A204.1 (cell line): ENCODE measurements at regions not wholly inside any gene's neighbourhood (a gene's known extent, or its start where the extent isn't known, plus 50 kb on each side); places are given as distances from the start of the nearest gene placed in this dataset.
A peak's percentile ranks its signal among the peaks of the same experiment; 100 is the strongest.

ENCODE experiments used
- FAIRE-seq: peaks from 2 replicates; lab custom pipeline; 2012; peaks lifted over from hg19 to GRCh38; lab: Jason Lieb, UNC

DNA sequence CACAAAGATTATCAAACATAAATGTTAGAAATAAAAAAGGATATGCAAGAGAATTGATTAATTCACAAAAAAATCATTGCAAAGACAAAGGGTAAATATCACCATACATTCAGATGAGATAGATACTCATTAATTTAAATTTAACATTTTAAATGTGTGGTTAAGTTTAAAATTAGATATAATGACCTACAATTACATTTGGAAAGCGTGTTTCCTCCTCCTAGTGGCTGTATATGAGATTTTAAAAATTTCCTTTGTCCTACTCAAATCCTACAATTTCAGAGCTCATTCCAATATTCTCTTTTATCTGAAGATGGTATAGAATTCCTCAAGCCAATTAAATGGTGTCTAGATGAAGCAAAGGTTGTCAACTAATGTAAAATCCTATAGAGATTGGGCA, 169.2 kb upstream of the CDH8 start:
- FAIRE-seq: peak; percentile 83

DNA sequence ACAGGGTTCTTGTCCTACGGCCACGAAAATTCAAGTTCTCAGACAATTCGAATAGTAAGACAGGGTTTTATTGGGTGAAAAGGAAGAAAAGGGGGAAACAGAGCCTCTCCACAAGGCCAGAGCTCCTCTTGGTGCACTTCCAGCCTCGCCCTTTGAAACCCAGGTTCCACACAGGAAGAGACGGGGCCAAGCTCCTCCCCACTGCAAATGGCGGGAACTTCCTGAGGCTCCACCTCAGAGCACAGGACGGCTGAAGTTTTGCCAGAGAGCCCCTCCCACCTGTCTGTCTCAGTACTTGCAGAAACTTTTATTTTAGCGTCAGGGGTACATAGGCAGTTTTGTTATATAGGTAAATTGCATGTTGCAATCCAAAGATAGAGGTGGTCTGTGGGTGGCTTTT, 165.7 kb upstream of the CDH8 start:
- FAIRE-seq: no peak

DNA sequence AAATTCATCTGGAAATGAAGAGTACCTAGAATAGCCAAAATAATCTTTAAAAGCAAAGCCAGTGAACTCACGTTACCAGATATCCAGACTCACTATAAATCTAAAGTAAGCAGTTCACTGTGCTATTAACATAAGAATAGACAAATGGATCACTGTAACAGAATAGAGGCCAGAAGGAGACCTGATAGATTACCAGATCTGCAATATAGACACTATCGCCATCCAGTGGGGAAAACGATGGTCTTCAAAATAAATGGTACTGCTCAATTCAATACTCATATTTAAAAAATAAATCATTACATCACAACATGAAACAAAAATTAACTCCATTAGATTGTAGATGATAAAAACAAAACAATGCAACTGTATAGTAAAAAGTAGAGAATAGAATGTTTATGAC, 158.6 kb upstream of the CDH8 start:
- no peak for FAIRE-seq

DNA sequence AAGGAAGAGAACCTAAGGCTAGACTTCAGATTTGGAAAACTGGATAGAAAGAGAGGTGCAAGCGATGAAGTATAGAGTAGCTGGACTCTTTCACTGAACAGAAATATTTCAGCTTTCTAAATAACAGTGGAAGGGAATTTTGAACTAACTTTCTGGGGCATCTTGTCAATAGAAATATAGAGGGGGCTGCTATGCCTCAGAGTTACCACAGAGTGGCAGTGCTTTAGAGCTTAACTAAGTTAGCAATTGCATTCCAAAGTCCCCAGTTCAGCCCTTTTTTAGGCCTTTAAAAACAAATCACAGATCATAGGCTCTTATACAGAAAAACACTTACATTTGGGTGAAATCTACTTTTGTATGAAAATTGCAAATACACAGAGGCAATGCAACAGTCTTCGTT, 154.2 kb upstream of the CDH8 start:
- peak; percentile 16 for FAIRE-seq

DNA sequence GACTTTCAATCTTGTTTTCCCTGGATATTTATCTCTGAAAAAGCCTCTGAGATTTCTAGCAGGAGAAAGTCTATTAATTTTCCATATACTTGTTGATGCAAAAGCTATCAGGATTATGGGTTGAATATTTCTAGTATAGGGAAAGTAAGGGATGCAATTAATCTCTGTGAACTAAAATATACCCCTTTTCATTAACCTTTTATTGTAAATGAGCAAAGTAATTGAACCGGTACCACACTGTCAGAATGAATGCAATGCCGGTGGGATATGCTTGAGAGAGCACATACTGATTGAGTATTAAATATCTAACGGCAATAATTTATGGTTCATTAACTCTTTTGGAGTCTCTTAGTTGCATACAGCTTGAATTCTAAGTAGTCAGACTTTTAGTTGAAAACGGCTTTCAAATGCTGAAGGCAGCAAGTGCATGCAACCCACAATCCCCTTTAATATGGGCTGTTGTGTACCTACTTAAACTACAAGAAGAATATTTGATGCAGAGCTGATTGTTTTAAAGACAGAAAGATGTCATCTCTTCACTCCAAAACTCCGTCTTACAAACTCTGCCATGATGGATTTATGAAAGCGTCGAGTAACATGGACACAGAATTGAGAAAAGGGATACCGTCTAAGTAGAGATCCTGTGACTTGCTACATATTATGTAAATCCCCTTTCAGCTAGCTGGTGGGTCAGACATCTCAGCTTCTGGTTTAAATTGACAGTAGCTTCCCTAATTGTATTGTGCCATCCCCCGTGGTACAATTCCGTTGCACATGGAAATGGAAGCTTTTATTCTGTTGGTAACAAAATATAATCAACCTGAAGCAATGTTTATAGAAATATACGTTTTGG, 141.3 kb upstream of the CDH8 start:
- FAIRE-seq: no peak

DNA sequence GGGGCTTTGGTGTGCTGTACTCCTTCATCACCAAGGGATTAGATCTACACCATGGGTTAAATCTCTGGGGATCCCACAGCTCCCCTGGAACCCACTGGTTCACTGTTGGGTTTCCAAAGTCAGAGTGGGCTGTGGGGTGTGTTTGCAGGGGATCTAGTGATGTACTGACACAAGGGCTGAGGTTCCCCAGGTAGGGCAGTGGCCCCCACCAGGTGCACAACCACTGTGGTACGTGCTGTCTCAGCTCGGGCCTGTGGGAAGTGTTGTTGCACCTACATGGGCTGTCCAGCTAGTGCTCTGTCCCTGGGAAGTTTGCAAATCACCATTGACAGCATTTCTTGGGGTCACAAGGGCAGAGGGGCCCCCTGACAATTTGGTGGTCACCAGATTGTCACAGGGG, 134.4 kb upstream of the CDH8 start:
- no peak for FAIRE-seq

DNA sequence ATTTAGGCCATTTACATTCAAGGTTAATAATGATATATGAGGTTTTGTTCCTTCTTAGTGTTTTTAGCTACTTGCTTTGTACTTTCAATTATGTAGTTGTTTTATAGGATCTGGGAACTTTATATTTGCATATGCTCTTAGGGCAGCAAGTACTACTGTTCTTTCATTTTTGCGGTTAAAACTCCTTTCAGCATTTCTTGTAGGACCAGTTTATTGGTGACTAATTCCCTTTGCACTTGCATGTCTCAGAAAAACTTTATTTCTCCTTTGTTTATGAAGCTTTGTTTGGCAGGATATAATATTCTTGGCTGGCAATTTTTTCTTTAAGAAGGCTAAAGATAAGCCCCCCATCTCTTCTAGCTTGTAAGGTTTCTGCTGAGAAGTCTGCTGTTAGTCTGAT, 131.3 kb upstream of the CDH8 start:
- FAIRE-seq: no peak

DNA sequence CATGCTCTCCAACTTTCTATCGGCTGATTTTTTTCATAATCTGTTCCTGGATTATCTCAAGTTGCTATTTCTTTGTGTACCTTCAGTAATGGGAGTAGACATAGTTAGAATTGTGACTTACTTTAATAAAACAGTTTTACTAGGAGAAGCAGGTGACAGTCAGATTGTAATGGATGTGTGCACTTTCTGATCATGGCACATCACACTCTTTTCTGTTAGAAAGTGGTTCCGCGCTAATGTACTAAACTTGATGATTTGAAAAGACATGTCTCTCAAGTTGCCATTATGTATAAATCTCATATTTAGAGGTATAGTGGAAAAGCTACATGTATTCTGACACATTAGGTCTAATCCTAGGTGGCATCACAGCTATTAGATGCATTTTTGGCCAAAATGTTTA, 121.3 kb upstream of the CDH8 start:
- FAIRE-seq: no peak

DNA sequence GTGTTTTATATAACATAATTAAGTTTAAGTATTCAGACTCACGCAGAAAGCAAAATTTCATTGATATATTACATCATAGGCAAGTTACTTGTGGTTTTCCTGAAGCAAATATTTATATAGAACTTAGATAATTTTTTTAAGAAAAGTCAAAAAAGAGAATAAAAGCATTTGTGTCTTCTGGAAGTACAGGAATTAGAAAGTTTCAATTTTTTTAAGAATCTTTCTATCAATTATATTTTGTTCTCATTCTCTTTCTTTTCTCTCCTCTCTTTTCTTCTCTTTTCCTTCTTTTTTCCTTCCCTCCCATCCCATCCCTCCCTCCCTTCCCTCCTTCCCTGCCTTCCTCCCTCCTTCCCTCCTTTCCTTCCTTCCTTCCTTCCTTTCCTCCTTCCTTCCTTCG, 120.7 kb upstream of the CDH8 start:
- no peak for FAIRE-seq

DNA sequence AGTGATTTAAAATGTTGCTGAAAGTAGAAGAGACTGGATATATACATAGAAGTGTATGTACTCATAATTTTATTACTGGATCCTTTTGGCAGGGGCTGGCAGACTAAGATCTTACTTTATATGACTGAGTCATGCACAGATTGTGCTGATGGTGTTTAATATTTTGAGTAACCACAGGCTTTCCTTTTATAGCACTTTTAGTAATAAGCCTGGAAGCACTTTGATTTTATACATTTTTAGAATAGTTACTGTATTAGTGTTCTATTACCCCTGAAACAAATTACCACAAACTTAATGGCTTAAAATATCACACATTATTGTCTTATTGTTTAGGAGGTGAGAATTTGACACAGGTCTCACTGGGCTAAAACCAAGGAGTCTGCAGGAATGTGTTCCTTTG, 113.4 kb upstream of the CDH8 start:
- FAIRE-seq: no peak

DNA sequence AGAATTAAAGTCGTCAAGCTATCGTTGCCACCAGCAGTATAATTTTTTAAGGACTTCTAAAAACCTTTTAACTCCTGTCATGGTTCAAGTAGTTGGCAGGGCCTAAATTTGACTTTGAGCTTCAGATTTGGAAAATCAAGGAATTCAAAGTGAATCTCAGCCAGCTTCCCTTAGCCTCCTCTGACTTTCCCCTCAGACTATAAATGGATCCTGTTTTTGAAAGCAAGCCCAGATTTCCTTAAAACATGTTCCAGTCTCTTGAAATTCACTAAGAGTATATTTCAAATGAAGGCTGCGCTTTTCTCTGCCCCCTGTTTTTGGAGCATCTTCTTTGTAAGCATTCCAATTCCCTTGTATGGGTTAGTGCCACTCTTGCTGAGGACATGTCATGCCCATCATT, 101.8 kb upstream of the CDH8 start:
- FAIRE-seq: no peak

DNA sequence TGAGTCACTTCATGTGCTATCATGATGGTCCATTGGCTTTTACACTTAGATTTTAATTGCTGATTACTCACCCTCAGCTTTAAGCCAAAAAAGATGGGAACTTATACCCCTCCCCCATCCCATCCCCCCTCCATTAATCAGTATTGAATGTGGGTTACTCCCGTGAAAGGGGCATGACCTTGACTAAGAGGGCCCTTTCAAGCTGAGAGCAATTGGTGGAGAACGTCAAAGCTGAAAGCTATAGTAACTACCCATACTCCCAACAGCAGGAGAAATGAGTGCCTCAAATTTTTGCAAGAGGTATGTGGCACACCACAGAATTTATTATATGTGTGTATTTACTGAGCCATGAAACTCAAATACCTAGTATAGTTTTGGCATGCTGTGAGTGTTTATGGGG, 99.7 kb upstream of the CDH8 start:
- no peak for FAIRE-seq

DNA sequence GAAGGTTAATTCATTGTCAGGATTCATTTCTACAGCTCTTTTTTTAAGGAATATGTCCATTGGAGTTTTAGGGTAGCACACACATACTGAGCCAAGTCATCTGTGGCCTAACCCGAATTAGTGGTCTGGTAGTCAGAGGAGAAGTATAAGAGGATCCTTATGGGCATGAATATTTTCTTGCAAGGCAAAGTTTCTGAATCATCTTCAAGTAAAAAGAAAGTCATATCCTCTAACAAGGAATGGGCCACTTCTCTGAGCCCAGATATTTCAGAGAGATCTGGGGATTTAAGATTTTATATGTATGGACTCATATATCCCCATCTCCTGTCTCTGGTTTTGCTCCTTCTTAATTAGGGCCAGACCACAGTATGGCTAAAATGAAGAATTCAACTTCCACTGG, 99.2 kb upstream of the CDH8 start:
- FAIRE-seq: no peak

DNA sequence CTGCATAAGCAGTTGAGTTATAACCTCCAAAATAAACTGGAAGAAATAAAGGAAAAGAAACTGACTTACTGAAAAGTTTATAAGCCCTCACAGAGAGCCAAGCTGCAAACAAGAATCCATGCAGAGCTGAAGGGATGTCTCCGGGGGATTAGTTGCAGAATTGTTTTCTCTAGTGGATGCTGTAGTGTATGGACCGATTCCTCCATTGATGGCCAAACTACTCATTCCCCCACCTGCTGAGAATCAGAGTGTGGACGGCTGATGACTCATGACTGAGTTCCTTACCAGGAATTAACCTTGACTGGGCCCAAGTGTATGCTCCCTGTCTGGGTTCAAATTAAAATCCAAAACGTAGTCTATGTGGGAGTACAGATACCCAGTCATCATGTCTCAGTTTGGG, 93.9 kb upstream of the CDH8 start:
- FAIRE-seq: no peak

DNA sequence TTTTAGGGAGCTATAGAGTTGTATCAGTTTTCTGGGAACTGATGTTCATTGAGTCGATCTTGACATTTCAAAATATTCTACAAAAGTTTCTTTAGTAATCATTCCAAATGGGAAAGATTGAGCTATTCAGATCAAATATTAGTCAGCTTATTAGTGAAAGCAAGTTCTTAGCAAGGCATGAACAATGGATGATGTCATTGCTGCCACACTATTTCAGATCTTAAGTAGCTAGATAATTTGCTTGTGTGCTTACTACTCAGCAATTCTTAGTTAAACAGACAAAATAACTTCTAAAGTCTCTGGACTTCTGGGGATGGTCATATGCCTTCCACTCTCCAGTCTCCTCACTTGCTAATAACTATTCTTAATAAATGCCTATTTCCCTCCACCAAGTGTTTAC, 69.0 kb upstream of the CDH8 start:
- FAIRE-seq: no peak

DNA sequence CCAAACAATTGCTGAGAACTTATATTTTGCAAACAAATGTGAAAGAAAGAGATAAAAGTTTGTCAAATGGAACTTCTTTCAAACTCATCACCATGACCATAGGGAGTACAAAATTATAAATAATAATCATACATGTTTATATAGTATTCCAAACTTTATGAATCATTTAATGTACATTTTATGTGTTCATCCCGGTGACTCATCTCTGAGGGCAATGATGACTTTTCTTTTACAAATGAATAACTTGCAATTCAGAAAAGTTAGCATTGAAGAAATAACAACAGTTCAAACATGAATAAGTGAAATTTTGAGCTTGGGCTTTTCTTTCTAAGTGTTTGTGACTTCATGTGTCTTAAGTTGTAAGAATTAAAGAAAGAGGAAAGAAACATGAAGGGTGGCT, 66.3 kb upstream of the CDH8 start:
- no peak for FAIRE-seq

DNA sequence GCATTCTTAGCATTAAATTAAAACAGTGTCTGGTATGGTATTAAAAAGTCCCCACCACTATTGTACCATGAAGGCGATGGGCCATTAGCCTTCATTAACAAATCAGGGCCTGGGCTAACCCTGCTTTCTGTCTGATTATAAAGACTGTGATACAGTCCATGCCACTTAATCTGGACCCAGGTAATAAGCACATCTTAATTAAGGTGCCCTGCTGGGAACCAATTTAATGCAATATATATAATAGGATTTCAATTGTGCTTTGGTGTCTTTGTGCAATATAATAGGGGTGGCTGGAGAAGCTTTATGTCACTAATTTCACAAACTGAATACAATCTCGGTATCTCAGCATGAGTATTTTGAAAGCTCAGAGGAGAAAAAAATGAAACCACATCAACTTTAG, 64.4 kb upstream of the CDH8 start:
- no peak for FAIRE-seq

DNA sequence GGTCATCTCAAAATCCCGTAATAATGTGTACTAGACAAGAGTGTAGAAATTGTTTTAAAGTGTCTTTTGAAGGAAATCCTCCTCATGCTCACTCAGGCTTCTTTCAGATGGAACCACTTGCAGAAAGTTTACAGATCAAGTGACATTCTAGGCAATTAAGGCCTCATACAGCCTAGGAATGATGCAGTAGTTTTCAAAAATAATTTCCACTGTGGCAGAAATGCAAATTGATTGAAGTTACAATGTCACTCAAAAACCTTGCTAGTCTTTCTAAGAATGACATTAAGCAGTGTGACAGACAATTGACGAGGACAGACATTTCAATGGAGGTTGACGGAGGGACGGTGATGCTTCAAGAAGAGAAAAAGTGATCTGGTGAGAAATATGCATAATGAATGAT, 53.5 kb upstream of the CDH8 start:
- FAIRE-seq: no peak

DNA sequence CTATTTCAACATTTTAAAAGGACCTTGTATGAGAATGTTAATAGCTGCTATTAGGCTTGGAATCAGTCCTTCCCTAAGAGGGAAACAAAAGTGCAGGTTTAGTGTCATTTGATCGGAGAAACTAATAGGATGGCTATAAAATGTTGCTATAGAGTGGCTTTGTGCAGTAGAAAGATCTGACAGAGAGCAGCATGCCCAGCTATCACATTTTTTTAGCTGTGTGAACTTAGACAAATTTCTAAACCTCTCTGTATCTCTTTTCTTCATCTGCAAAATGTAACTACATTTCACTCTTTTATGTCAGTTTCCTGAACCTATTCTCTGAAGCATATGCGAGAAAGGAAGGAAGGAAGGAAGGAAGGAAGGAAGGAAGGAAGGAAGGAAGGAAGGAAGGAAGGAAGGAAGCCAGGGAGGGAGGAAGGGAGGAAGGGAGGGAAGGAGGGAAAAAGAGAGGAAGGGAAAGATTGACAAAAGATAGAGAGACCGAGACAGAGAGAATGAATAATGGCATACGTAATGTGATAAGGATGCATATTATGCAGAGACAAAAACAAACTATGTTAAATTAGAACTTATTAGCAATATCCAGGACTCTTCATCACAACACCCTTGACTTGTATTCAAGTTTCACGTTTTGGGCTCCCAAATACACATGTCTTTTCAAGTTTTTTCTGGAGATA, 52.6 kb upstream of the CDH8 start:
- no peak for FAIRE-seq
